ENCODE measurements at regions not wholly inside any gene's neighbourhood (a gene's known extent, or its start where the extent isn't known, plus 50 kb on each side); places are given as distances from the start of the nearest gene placed in this dataset.
"Not testable (repeated sequence)": the region's sequence is repeated elsewhere in the genome, so short reads cannot be mapped to it uniquely, and the experiment has no call there.

GRCh38 chr4:28481565-28481964 is 1620.9 kb downstream of the STIM2 start:
- TF ChIP-seq CTCF (IDR thresholded peaks at IDR 0.05; ENCODE audit: borderline replicate concordance, insufficient read depth, low read depth, low read length), result no peak
- no peak overlapping the region for H3K4me3 ChIP-seq (ENCODE audit: low read depth, low read length)

- no peak for TF ChIP-seq CTCF (IDR thresholded peaks at IDR 0.05; ENCODE audit: borderline replicate concordance, insufficient read depth, low read depth, low read length)
- no peak overlapping the region for H3K4me3 ChIP-seq (ENCODE audit: low read depth, low read length)
Measured at GRCh38 chr4:28482580-28483270, 1622.1 kb downstream of the STIM2 start.

GRCh38 chr4:28488021-28488420 is 1627.4 kb downstream of the STIM2 start:
- H3K4me3 ChIP-seq (ENCODE audit: low read depth, low read length), result no peak overlapping the region

GRCh38 chr4:28490669-28491068 is 1630.0 kb downstream of the STIM2 start:
- H3K4me3 ChIP-seq (ENCODE audit: low read depth, low read length), result no peak overlapping the region
- no peak for TF ChIP-seq CTCF (IDR thresholded peaks at IDR 0.05; ENCODE audit: borderline replicate concordance, insufficient read depth, low read depth, low read length)

More at GRCh38 chr4:28488021-28488420, 1627.4 kb downstream of the STIM2 start:
- no peak for TF ChIP-seq CTCF (IDR thresholded peaks at IDR 0.05; ENCODE audit: borderline replicate concordance, insufficient read depth, low read depth, low read length)

- no peak overlapping the region for H3K4me3 ChIP-seq (ENCODE audit: low read depth, low read length)
- TF ChIP-seq CTCF (IDR thresholded peaks at IDR 0.05; ENCODE audit: borderline replicate concordance, insufficient read depth, low read depth, low read length), result no peak
Measured at GRCh38 chr4:28505064-28505463, 1644.4 kb downstream of the STIM2 start.

GRCh38 chr4:28508636-28509035 is 1648.0 kb downstream of the STIM2 start:
- no peak for TF ChIP-seq CTCF (IDR thresholded peaks at IDR 0.05; ENCODE audit: borderline replicate concordance, insufficient read depth, low read depth, low read length)
- H3K4me3 ChIP-seq (ENCODE audit: low read depth, low read length), result no peak overlapping the region

GRCh38 chr4:28514766-28515165 is 1654.1 kb downstream of the STIM2 start:
- H3K4me3 ChIP-seq (ENCODE audit: low read depth, low read length), result not testable (repeated sequence)
